HG03457 (cell line): ENCODE measurements at regions not wholly inside any gene's neighbourhood (a gene's known extent, or its start where the extent isn't known, plus 50 kb on each side); places are given as distances from the start of the nearest gene placed in this dataset.

Source experiments
- ATAC-seq: cut with Tn5 transposase; IDR thresholded peaks from one replicate; pipeline ENCODE4 v1.9.1; 2021; ENCODE audit warnings: moderate number of reproducible peaks; ENCODE audit not compliant: unreplicated experiment

GRCh38 chr6:154561750-154562149 lies 51.3 kb upstream of the CNKSR3 start:
- ATAC-seq, result no peak

- ATAC-seq, result no peak
Measured at GRCh38 chr6:154565331-154565730, 54.8 kb upstream of the CNKSR3 start.

DNA sequence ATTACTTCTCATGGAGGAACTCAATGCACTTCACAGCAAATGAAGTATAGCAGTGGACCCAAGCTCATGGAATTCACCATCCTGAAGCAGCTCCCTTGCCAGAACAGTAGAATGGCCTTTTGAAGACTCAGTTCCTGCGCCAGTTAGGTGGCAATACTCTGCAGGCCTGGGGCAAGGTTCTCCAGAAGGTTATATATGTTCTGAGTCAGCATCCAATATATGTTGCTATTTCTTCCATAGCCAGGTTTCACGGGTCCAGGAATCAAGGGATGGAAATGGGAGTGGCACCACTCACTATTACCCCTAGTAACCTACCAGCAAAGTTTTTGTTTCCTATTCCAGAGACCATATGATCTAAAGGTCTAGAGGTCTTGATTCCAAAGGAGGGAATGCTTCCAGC lies 56.4 kb upstream of the CNKSR3 start:
- no peak for ATAC-seq

DNA sequence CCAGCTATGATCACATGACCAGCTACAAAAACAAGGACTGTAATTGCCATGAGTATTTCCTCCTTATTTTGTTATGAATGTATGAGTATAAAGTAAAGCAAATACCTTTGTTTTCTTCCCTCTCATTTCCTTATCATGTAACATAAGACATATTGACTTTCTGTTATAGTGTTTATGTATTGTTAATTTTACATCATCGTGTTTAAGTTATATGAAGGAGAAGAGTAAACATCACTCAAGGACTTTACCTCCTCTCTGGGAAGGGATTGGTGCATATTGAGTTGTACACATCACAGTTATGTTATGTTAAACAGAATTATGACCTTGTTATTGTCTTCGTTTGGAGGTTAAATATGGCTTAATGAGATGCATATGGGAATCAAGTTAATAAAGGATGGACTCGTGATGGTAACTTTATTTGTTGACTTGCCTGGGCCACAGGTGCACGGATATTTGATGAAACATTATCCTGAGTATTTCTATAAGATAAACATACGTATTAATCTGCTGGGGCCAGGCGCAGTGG lies 57.3 kb upstream of the CNKSR3 start:
- ATAC-seq, result no peak

DNA sequence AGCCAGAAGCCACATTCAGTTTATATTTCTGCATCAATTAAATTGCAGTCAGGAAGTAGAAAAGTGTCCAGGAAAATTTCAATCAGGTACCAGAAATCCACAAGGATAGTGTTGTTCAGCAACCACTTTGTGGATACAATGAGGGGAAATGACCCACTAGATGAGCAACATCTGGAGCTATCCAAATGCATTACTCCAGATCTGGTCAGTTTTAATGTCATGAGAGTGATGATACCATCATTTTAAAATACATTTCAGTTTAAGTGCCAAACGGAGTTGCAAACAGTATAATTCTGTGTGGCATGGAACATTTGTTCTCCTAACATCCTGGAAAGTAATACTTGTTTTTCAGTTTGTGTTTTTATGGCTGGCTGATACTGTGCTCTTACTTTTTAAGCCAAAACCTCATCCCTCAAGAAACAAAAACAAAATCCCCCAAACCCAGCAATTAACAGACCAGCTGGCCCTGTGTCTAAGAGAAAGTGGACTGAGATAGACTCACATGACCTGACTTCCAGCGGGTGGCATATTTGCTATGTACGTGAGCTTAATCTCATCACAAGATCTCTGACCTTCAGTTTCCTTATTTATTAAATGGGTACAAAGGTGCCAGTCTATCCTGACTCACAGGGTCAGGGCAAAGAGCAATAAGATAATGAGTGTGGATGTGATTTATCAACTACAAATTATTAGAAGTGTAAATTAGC lies 58.8 kb upstream of the CNKSR3 start:
- ATAC-seq, result no peak

- no peak for ATAC-seq
Measured at GRCh38 chr6:154570505-154570904, 60.0 kb upstream of the CNKSR3 start.

DNA sequence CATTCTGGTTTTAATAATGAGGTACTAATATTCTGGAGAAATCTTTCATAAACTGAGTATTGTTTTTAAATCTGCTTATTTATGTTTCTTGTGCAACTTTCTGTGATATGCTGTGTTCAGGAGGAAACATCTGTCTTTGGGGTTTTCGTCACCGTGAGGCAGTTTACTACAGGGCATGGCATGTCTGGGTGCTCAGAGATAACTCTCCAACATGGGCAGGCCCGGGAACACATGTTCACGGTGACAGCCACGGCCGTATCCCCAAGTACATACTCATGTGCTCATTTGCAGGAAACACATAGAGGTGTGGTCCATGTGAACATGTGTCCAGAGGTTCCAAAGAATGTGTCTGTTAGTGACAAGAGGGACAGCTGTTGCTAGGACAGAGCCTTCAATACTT lies 62.1 kb upstream of the CNKSR3 start:
- ATAC-seq, result no peak

DNA sequence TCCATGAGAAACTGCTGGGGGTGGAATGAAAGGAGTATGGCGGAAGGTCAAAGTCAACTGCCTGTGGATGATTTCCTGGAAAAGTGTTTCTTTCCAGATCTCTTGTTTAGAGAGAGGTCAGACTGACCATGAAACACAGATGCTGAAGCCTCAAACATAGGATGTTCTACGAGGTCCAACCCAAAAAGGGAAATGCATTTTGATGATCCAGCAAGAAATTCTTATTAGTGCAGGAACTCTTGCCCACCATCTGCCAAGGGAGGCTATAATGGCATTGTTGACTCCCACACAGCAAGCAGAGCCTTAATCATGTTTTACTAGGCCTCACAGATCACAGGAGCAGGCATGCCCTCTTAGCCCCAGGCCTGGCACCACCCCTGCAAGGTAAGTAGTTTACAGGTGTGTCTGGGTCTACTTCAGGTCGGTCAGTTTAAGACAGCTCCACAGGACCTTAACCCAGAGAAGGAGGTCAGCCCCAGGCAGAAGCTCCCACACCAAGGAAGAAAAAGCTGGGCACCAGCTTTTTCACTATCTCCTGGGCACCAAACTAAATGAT lies 67.6 kb upstream of the CNKSR3 start:
- no peak for ATAC-seq

DNA sequence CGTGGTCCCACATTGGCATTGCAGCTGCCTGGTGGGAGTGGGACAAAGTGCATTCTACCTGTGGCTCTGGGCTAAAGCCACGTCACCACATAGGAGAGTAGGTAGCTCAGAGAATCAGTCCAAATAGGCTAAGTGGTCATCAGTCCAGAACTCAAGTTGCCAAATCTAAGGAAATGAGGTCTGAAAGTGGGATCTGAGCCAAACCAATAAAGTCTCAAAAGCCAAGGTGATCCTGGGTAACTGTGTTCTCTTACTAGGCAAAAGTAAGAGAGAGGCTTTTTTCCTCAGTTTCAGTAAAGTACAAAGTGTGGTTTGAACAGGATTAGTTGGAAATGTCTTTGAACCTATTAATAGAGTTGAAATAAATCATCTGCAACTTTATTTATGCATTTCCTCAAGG lies 68.6 kb upstream of the CNKSR3 start:
- no peak for ATAC-seq

- ATAC-seq, result no peak
Measured at GRCh38 chr6:154579485-154579884, 69.0 kb upstream of the CNKSR3 start.

GRCh38 chr6:154580397-154581135 lies 70.1 kb upstream of the CNKSR3 start:
- no peak for ATAC-seq

- no peak for ATAC-seq
Measured at GRCh38 chr6:154582696-154583095, 72.2 kb upstream of the CNKSR3 start.

GRCh38 chr6:154583546-154584188 lies 73.2 kb upstream of the CNKSR3 start:
- no peak for ATAC-seq

GRCh38 chr6:154590756-154591155 lies 80.3 kb upstream of the CNKSR3 start:
- no peak for ATAC-seq

DNA sequence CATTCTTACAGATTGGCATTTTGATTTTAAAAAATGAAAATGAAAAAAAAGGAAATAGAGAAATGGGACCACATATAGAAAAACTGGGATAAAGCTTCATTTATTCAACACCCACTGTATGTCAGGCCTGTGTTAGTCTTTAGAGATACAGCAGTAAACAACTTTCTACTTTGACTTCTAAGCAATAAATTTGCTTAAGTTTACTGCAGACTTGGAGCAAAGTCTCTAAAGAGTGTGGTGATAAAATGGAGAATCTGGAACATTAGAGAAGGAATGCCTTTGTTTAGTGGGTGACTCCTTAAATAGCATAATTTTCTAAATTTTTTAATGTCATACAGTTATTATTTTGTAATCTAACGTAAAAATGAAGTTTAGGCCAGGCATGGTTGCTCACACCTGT lies 80.7 kb upstream of the CNKSR3 start:
- ATAC-seq, result no peak

GRCh38 chr6:154592199-154592860 lies 81.8 kb upstream of the CNKSR3 start:
- ATAC-seq, result no peak

DNA sequence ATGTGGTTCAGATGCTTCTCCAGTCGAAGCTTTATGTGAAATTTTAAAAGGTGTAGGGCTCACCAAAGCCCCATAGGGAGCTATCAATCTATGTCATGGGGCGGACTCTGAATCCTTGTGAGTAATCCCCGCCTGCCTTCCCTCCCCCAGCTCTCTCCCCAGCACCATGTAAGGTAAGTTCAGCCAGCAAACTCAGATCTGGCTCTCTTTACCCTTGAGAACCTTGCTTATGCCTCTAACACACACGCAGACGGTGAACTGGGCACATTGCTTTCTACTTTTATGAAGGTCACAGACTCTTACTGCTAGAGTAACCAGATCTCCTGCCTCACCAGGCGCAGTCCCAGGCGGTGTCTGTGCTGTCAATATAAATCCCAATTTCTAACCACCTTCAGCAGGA lies 82.6 kb upstream of the CNKSR3 start:
- no peak for ATAC-seq

- ATAC-seq, result no peak
Measured at GRCh38 chr6:154594496-154595198, 84.2 kb upstream of the CNKSR3 start.

DNA sequence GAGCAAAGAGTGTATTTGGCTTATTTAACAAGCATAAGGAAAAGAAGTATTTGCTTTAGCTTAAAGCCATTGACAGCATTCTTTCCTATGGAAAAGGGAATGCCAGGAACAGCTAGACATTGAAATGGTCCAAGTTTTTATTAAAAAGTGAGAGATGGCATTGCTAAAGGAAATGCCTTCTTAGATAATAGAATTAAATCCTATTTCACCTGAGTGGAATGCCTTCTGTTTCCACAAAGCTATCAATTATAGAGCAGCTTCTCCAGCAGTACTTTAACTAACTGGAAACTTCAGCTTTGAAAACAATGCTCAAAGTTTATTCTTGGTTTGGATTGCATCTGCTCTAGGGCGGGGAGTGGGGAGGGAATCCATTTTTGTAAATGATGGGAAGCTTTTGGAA lies 85.1 kb upstream of the CNKSR3 start:
- no peak for ATAC-seq

GRCh38 chr6:154596009-154596408 lies 85.5 kb upstream of the CNKSR3 start:
- no peak for ATAC-seq
